Transverse colon (tissue), 4 donors: ENCODE measurements at regions not wholly inside any gene's neighbourhood (a gene's known extent, or its start where the extent isn't known, plus 50 kb on each side); places are given as distances from the start of the nearest gene placed in this dataset.
"Not testable (repeated sequence)": the region's sequence is repeated elsewhere in the genome, so short reads cannot be mapped to it uniquely, and the experiment has no call there.

ENCODE experiments used
- DNase-seq: peaks from one replicate; pipeline ENCODE4 v3.0.0-alpha.2; 2019
- H3K27ac ChIP-seq, 4 donors: fragments of 200-600 bp; sonication (generic); 2 replicates each; pipeline ENCODE4 v1.5.1; 2016 to 2018; ENCODE audit warnings: inconsistent platforms in 4 of 4
- H3K27me3 ChIP-seq: fragments of 200-600 bp; sonication (generic); 2 replicates; pipeline ENCODE4 v1.5.1; 2017; ENCODE audit warnings: inconsistent platforms
- H3K36me3 ChIP-seq, 4 donors: fragments of 200-600 bp; sonication (generic); 2 replicates each; pipeline ENCODE4 v1.5.1; 2017 to 2019; ENCODE audit warnings: inconsistent platforms in 4 of 4
- H3K4me1 ChIP-seq, 4 donors: fragments of 200-600 bp; sonication (generic); 2 replicates each; pipeline ENCODE4 v1.5.1; 2017 to 2020; ENCODE audit warnings: inconsistent platforms in 4 of 4
- H3K4me3 ChIP-seq, 4 donors: fragments of 200-600 bp; sonication (generic); 1 replicate in 1 of 4; 2 replicates in 3 of 4; pipeline versions ENCODE4 v1.5.1 to v1.6.1; 2017 to 2019; ENCODE audit warnings: inconsistent platforms in 4 of 4
- H3K9me3 ChIP-seq, 2 donors: fragments of 200-600 bp; sonication (generic); 2 replicates each; pipeline ENCODE4 v1.5.1; 2017 to 2019; ENCODE audit warnings: inconsistent platforms in 2 of 2
- CTCF ChIP-seq, 5 experiments: fragments of 200-600 bp in 3 of 5; fragments of 450-650 bp in 2 of 5; sonication (generic) in 3 of 5; IDR thresholded peaks; 1 replicate in 2 of 5; 2 replicates in 3 of 5; pipeline ENCODE4 v1.5.1; 2016 to 2017; ENCODE audit warnings: antibody characterized with exemption in 5 of 5, inconsistent platforms in 3 of 5, mild to moderate bottlenecking in 2 of 5, moderate library complexity in 1 of 5
- POLR2A ChIP-seq: fragments of 450-650 bp; IDR thresholded peaks from one replicate; pipeline ENCODE4 v1.6.1; 2016; ENCODE audit warnings: antibody characterized with exemption, mild to moderate bottlenecking, moderate library complexity
- WGBS, 2 donors: methylation state at CpG; one replicate each; pipeline ENCODE4 v1.1.5; 2018; ENCODE audit warnings: low coverage in 1 of 2; 5-methylcytosine and 5-hydroxymethylcytosine counted together
- in situ Hi-C, 4 donors: fragments of 200-750 bp; cut with MboI; loops; one replicate each; pipeline versions ENCODE4 v1.15.0 to v1.15.1; 2017; ENCODE audit warnings: low sequenced_read_pairs in 3 of 4, low pct_ligation_motif_present in 1 of 4, low pct_unique_long_range_greater_than_20kb in 1 of 4
- intact Hi-C: fragments of 100-400 bp; cut with DNase I; formaldehyde crosslinking; loops from one replicate; pipeline ENCODE4 v1.15.1; 2023; ENCODE audit warnings: low total_unique reads

- H3K27me3 ChIP-seq: no peaks in the 10 kb centered on the region
- no peaks in the 10 kb centered on the region for H3K9me3 ChIP-seq
- peaks cover 0 to 2% (median 0%) of the 10 kb centered on the region in 4 donors for H3K4me1 ChIP-seq
- in situ Hi-C loops: loop anchor here in 1 of 4 donors (25.0 kb wide), 1 partner anchor 413 kb away; no protein-coding TSS in a partner anchor
- peak; percentile 27 for DNase-seq
- intact Hi-C loops: no loop called here
- H3K27ac ChIP-seq: no peak overlapping the region
- TF ChIP-seq POLR2A: no peak
- TF ChIP-seq CTCF (IDR thresholded peaks at IDR 0.05): peak; percentile 48 to 64 (median 56)
- 0 to 39% methylated on average over 4 to 15 of the region's 15 CpGs for WGBS, 2 donors
- no peaks in the 10 kb centered on the region for H3K36me3 ChIP-seq
- no peak overlapping the region for H3K4me3 ChIP-seq
Observed at GRCh38 chrX:52574416-52575275, 57.8 kb upstream of the XAGE1B start.

GRCh38 chrX:52568146-52568545 lies 51.3 kb upstream of the XAGE1B start:
- H3K4me1 ChIP-seq, H3K9me3 ChIP-seq, in situ Hi-C loops, H3K4me3 ChIP-seq, H3K27ac ChIP-seq, H3K36me3 ChIP-seq, DNase-seq, intact Hi-C loops, H3K27me3 ChIP-seq: not testable (repeated sequence)
- 65 to 72% methylated on average over 8 to 12 of the region's 12 CpGs for WGBS, 2 donors
